HG03342 (cell line): ENCODE measurements at regions not wholly inside any gene's neighbourhood (a gene's known extent, or its start where the extent isn't known, plus 50 kb on each side); places are given as distances from the start of the nearest gene placed in this dataset.
A peak's percentile ranks its signal among the peaks of the same experiment; 100 is the strongest.

Source experiments
- ATAC-seq: cut with Tn5 transposase; IDR thresholded peaks from one replicate; pipeline ENCODE4 v1.9.1; 2021; ENCODE audit warnings: mild to moderate bottlenecking, moderate library complexity; ENCODE audit not compliant: unreplicated experiment

- no peak for ATAC-seq
These were observed 661.1 kb downstream of the BCL11A start for GRCh38 chr2:59892398-59892797.

GRCh38 chr2:59889305-59889704 lies 664.1 kb downstream of the BCL11A start:
- no peak for ATAC-seq

- no peak for ATAC-seq
These were observed 664.7 kb downstream of the BCL11A start for GRCh38 chr2:59888706-59889105.

GRCh38 chr2:59888015-59888414 lies 665.4 kb downstream of the BCL11A start:
- peak; percentile 96 for ATAC-seq

- no peak for ATAC-seq
These were observed 666.1 kb downstream of the BCL11A start for GRCh38 chr2:59887366-59887765.

- no peak for ATAC-seq
These were observed 666.7 kb downstream of the BCL11A start for GRCh38 chr2:59886759-59887158.

GRCh38 chr2:59885541-59885940 lies 667.9 kb downstream of the BCL11A start:
- no peak for ATAC-seq

- ATAC-seq, result no peak
These were observed 669.3 kb downstream of the BCL11A start for GRCh38 chr2:59884166-59884565.

GRCh38 chr2:59882822-59883221 lies 670.6 kb downstream of the BCL11A start:
- ATAC-seq, result no peak

GRCh38 chr2:59882279-59882678 lies 671.2 kb downstream of the BCL11A start:
- ATAC-seq, result no peak

- ATAC-seq, result no peak
These were observed 672.2 kb downstream of the BCL11A start for GRCh38 chr2:59881218-59881617.

- no peak for ATAC-seq
These were observed 673.7 kb downstream of the BCL11A start for GRCh38 chr2:59879700-59880131.

GRCh38 chr2:59875836-59876235 lies 677.6 kb downstream of the BCL11A start:
- ATAC-seq, result no peak

GRCh38 chr2:59874971-59875755 lies 678.3 kb downstream of the BCL11A start:
- no peak for ATAC-seq

GRCh38 chr2:59874361-59874760 lies 679.1 kb downstream of the BCL11A start:
- no peak for ATAC-seq

GRCh38 chr2:59871830-59872229 lies 681.6 kb downstream of the BCL11A start:
- no peak for ATAC-seq

- no peak for ATAC-seq
These were observed 684.5 kb downstream of the BCL11A start for GRCh38 chr2:59868981-59869380.

GRCh38 chr2:59866436-59866835 lies 687.0 kb downstream of the BCL11A start:
- ATAC-seq, result no peak

- ATAC-seq, result no peak
These were observed 694.9 kb downstream of the BCL11A start for GRCh38 chr2:59858540-59858939.

GRCh38 chr2:59857109-59857508 lies 696.3 kb downstream of the BCL11A start:
- ATAC-seq, result no peak

GRCh38 chr2:59856391-59856790 lies 697.1 kb downstream of the BCL11A start:
- no peak for ATAC-seq

- ATAC-seq, result no peak
These were observed 700.4 kb downstream of the BCL11A start for GRCh38 chr2:59853032-59853431.
